Upper lobe of left lung (tissue), 6 donors: ENCODE measurements at regions not wholly inside any gene's neighbourhood (a gene's known extent, or its start where the extent isn't known, plus 50 kb on each side); places are given as distances from the start of the nearest gene placed in this dataset.

Source experiments
- ATAC-seq, 2 donors: fragments of 200-7000 bp; cut with Tn5 transposase; one replicate each; pipeline ENCODE4 v1.9.1; 2022; ENCODE audit warnings: mild to moderate bottlenecking in 2 of 2, moderate library complexity in 2 of 2; ENCODE audit not compliant: low FRiP score in 2 of 2
- DNase-seq, 2 donors: peaks; one replicate each; pipeline ENCODE4 v3.0.0-alpha.2; 2019 to 2020
- H3K27ac ChIP-seq, 4 donors: fragments of 200-600 bp; sonication (generic); one replicate each; pipeline ENCODE4 v1.5.1; 2016 to 2019
- H3K27me3 ChIP-seq, 4 donors: fragments of 200-600 bp; sonication (generic); one replicate each; pipeline ENCODE4 v1.5.1; 2017 to 2019
- H3K36me3 ChIP-seq, 4 donors: fragments of 200-600 bp; sonication (generic); one replicate each; pipeline ENCODE4 v1.5.1; 2016 to 2019
- H3K4me1 ChIP-seq, 4 donors: fragments of 200-600 bp; sonication (generic); one replicate each; pipeline ENCODE4 v1.5.1; 2018 to 2019
- H3K4me3 ChIP-seq, 4 donors: fragments of 200-600 bp; sonication (generic); one replicate each; pipeline ENCODE4 v1.5.1; 2017 to 2019; ENCODE audit warnings: mild to moderate bottlenecking in 2 of 4, moderate library complexity in 1 of 4
- H3K9me3 ChIP-seq, 4 donors: fragments of 200-600 bp; sonication (generic); one replicate each; pipeline ENCODE4 v1.5.1; 2018 to 2019
- CTCF ChIP-seq, 6 experiments: fragments of 450-650 bp in 4 of 6; fragments of 200-600 bp in 2 of 6; sonication (generic) in 2 of 6; IDR thresholded peaks; one replicate each; pipeline ENCODE4 v1.5.1; 2016 to 2019; ENCODE audit warnings: antibody characterized with exemption in 6 of 6
- EP300 ChIP-seq, 4 donors: sonication (generic); formaldehyde crosslinking; IDR thresholded peaks; one replicate each; pipeline ENCODE4 v1.5.1; 2017; ENCODE audit warnings: antibody characterized with exemption in 4 of 4, control low read depth in 2 of 4
- POLR2A ChIP-seq, 4 donors: fragments of 450-650 bp; IDR thresholded peaks; one replicate each; pipeline ENCODE4 v1.5.1; 2016 to 2017; ENCODE audit warnings: antibody characterized with exemption in 4 of 4, mild to moderate bottlenecking in 2 of 4
- POLR2AphosphoS5 ChIP-seq, 2 donors: sonication (generic); formaldehyde crosslinking; IDR thresholded peaks; one replicate each; pipeline ENCODE4 v1.5.1; 2017; ENCODE audit warnings: antibody characterized with exemption in 2 of 2
- WGBS, 2 donors: methylation state at CpG; one replicate each; pipeline ENCODE4 v1.1.5; 2017 to 2018; 5-methylcytosine and 5-hydroxymethylcytosine counted together
- donor health status: DM: no; HTN: no; CAD: no; lungs with moderate emphysema.
- donor health status: DM: no; HTN: yes; CAD: no; lungs with severe emphysema.

GRCh38 chr11:122307476-122308035 lies 191.5 kb upstream of the BLID start:
- ATAC-seq (no peak), DNase-seq (no peak)
- Histone ChIP-seq H3K9me3 (no peaks in the 10 kb centered on the region), H3K36me3 (no peaks in the 10 kb centered on the region), H3K27me3 (no peaks in the 10 kb centered on the region), H3K4me1 (no peaks in the 10 kb centered on the region), H3K4me3 (no peak overlapping the region), H3K27ac (no peak overlapping the region)
- TF ChIP-seq EP300 (IDR thresholded peaks at IDR 0.05) (no peak), CTCF (IDR thresholded peaks at IDR 0.05) (no peak), POLR2AphosphoS5 (IDR thresholded peaks at IDR 0.05) (no peak), POLR2A (IDR thresholded peaks at IDR 0.05) (no peak)
- WGBS, 2 donors: 75 to 77% methylated on average over 4 of the region's 4 CpGs

GRCh38 chr11:122306831-122307391 lies 190.9 kb upstream of the BLID start:
- Histone ChIP-seq H3K9me3 (no peaks in the 10 kb centered on the region), H3K27ac (no peak overlapping the region), H3K27me3 (no peaks in the 10 kb centered on the region), H3K4me1 (no peaks in the 10 kb centered on the region), H3K4me3 (no peak overlapping the region), H3K36me3 (no peaks in the 10 kb centered on the region)
- 75 to 80% methylated on average over 9 of the region's 9 CpGs for WGBS, 2 donors
- no peak for DNase-seq
- no peak for ATAC-seq
- TF ChIP-seq POLR2A (IDR thresholded peaks at IDR 0.05) (no peak), EP300 (IDR thresholded peaks at IDR 0.05) (no peak), CTCF (IDR thresholded peaks at IDR 0.05) (no peak), POLR2AphosphoS5 (IDR thresholded peaks at IDR 0.05) (no peak)

- 72 to 80% methylated on average over 9 of the region's 9 CpGs for WGBS, 2 donors
- H3K9me3 ChIP-seq: no peaks in the 10 kb centered on the region
- H3K4me3 ChIP-seq: no peak overlapping the region
- no peak overlapping the region for H3K27ac ChIP-seq
- DNase-seq (no peak), ATAC-seq (no peak)
- no peaks in the 10 kb centered on the region for H3K36me3 ChIP-seq
- H3K4me1 ChIP-seq: no peaks in the 10 kb centered on the region
- H3K27me3 ChIP-seq: no peaks in the 10 kb centered on the region
- no peak for TF ChIP-seq POLR2AphosphoS5 (IDR thresholded peaks at IDR 0.05)
- TF ChIP-seq EP300 (IDR thresholded peaks at IDR 0.05): no peak
- no peak for TF ChIP-seq CTCF (IDR thresholded peaks at IDR 0.05)
These were observed 189.7 kb upstream of the BLID start for GRCh38 chr11:122305426-122306320.

- Histone ChIP-seq H3K4me1 (no peaks in the 10 kb centered on the region), H3K4me3 (no peak overlapping the region), H3K9me3 (no peaks in the 10 kb centered on the region), H3K36me3 (no peaks in the 10 kb centered on the region), H3K27ac (no peak overlapping the region), H3K27me3 (no peaks in the 10 kb centered on the region)
- WGBS, 2 donors: 75 to 79% methylated on average over 1 of the region's 1 CpG
- TF ChIP-seq POLR2A (IDR thresholded peaks at IDR 0.05) (no peak), POLR2AphosphoS5 (IDR thresholded peaks at IDR 0.05) (no peak), CTCF (IDR thresholded peaks at IDR 0.05) (no peak), EP300 (IDR thresholded peaks at IDR 0.05) (no peak)
- DNase-seq (no peak), ATAC-seq (peak in 1 of 2 donors; percentile 44)
These were observed 189.0 kb upstream of the BLID start for GRCh38 chr11:122304973-122305372.
